ENCODE measurements at regions not wholly inside any gene's neighbourhood (a gene's known extent, or its start where the extent isn't known, plus 50 kb on each side); places are given as distances from the start of the nearest gene placed in this dataset.

DNA sequence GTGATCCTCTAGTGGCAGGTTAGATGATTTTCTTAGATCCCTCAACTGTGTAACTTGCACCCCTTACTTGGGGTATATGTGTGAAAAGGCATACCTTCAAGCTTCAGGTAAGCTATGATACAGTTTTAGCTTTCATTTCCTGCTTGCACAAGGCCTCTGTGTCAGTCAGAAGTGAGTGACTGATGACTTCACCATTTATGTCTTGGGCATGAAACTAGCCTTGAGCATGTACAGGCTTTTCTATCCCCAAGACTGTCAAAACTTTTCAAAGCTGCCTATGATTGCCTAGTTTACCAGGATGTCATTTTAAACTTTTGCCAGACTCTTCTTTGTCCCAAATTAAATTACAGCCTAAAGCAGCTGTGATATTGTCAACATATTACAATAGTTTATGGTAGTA, 286.1 kb upstream of the CNTN5 start:
- TF ChIP-seq, protein P1, sequence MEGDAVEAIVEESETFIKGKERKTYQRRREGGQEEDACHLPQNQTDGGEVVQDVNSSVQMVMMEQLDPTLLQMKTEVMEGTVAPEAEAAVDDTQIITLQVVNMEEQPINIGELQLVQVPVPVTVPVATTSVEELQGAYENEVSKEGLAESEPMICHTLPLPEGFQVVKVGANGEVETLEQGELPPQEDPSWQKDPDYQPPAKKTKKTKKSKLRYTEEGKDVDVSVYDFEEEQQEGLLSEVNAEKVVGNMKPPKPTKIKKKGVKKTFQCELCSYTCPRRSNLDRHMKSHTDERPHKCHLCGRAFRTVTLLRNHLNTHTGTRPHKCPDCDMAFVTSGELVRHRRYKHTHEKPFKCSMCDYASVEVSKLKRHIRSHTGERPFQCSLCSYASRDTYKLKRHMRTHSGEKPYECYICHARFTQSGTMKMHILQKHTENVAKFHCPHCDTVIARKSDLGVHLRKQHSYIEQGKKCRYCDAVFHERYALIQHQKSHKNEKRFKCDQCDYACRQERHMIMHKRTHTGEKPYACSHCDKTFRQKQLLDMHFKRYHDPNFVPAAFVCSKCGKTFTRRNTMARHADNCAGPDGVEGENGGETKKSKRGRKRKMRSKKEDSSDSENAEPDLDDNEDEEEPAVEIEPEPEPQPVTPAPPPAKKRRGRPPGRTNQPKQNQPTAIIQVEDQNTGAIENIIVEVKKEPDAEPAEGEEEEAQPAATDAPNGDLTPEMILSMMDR (conservative IDR thresholded peaks at IDR 0.05; ENCODE audit: low read depth, low read length) = no peak
- TF ChIP-seq EZH2 (IDR thresholded peaks at IDR 0.05; ENCODE audit: low read length, unreplicated experiment) = no peak
- TF ChIP-seq EZH2phosphoT487 (IDR thresholded peaks at IDR 0.05; ENCODE audit: borderline replicate concordance, low read length) = no peak
